Heart left ventricle (tissue), 16 donors: ENCODE measurements at regions not wholly inside any gene's neighbourhood (a gene's known extent, or its start where the extent isn't known, plus 50 kb on each side); places are given as distances from the start of the nearest gene placed in this dataset.
A peak's percentile ranks its signal among the peaks of the same experiment; 100 is the strongest.

Experiments used
- ATAC-seq, 4 donors: fragments of 200-7000 bp; cut with Tn5 transposase; one replicate each; pipeline ENCODE4 v1.9.1; 2020 to 2022; ENCODE audit warnings: moderate library complexity in 4 of 4, mild to moderate bottlenecking in 3 of 4, moderate number of reproducible peaks in 1 of 4
- DNase-seq, 5 donors: peaks; one replicate each; pipeline ENCODE4 v3.0.0-alpha.2; 2020
- H3K27ac ChIP-seq, 12 donors: fragments of 200-600 bp; sonication (generic) in 4 of 12; one replicate each; pipeline versions ENCODE4 v1.5.0 to v1.8.0; 2016 to 2022; ENCODE audit warnings: mild to moderate bottlenecking in 2 of 12
- H3K27me3 ChIP-seq, 9 donors: fragments of 200-600 bp; sonication (generic) in 2 of 9; one replicate each; pipeline versions ENCODE4 v1.5.1 to v1.8.0; 2016 to 2022; ENCODE audit warnings: mild to moderate bottlenecking in 3 of 9
- H3K36me3 ChIP-seq, 9 donors: fragments of 200-600 bp; sonication (generic) in 2 of 9; one replicate each; pipeline versions ENCODE4 v1.5.0 to v1.8.0; 2018 to 2022; ENCODE audit warnings: mild to moderate bottlenecking in 2 of 9
- H3K4me1 ChIP-seq, 12 donors: fragments of 200-600 bp; sonication (generic) in 4 of 12; one replicate each; pipeline versions ENCODE4 v1.5.0 to v1.8.0; 2016 to 2022; ENCODE audit warnings: mild to moderate bottlenecking in 3 of 12
- H3K4me3 ChIP-seq, 12 donors: fragments of 200-600 bp; sonication (generic) in 4 of 12; one replicate each; pipeline versions ENCODE4 v1.5.0 to v1.8.0; 2017 to 2022; ENCODE audit warnings: mild to moderate bottlenecking in 9 of 12, moderate library complexity in 4 of 12
- H3K9me3 ChIP-seq, 12 donors: fragments of 200-600 bp; sonication (generic) in 4 of 12; one replicate each; pipeline versions ENCODE4 v1.5.0 to v1.8.0; 2016 to 2022; ENCODE audit warnings: mild to moderate bottlenecking in 1 of 12
- POLR2A ChIP-seq, 2 donors: fragments of 450-650 bp; IDR thresholded peaks; one replicate each; pipeline ENCODE4 v1.6.1; 2017; ENCODE audit warnings: antibody characterized with exemption in 2 of 2, mild to moderate bottlenecking in 2 of 2, moderate library complexity in 2 of 2
- WGBS, 4 donors: extraction: QIAGEN DNeasy Blood & Tissue Kit in 2 of 4; methylation state at CpG; one replicate each; pipeline versions ENCODE4 v1.1.5 to v1.1.7; 2013 to 2018; 5-methylcytosine and 5-hydroxymethylcytosine counted together
- intact Hi-C, 10 donors: fragments of 100-400 bp; cut with DNase I; formaldehyde crosslinking; loops; one replicate each; pipeline versions ENCODE4 v1.11.1 to v1.14.2; 2022
- TF ChIP-seq, protein P1 (sequence below), 12 donors: fragments of 200-600 bp; sonication (generic) in 4 of 12; IDR thresholded peaks; one replicate each; pipeline versions ENCODE4 v1.5.0 to v1.8.0; 2018 to 2022; ENCODE audit warnings: antibody characterized with exemption in 12 of 12, mild to moderate bottlenecking in 5 of 12
- donor health status: ischemic (EF 13 %, LVEDD 7.1; RV severe dilation, severe dysfunction).
- donor health status: healthy with polysubstance abuse.
- donor health status: DM: no; HTN: yes; CAD: no.
- donor health status: DM: no; HTN: no; CAD: no.
- donor health status: ischemic (EF 25% LVEDD 6.9; RV normal size, moderate dysfunction).
- donor health status: ischemic (EF 25% LVEDD 5.7; RV mildly dilated, moderate dysfunction).
- donor health status: healthy.
- donor health status: DM: yes; HTN: yes; CAD: no.
- donor health status: ischemic (EF 35%, LVEDD 5.7; RV mildly dilated, moderate dysfunction).
- donor health status: nonischemic (EF 11% LVEDD 7.7; RV severe dilation, severe dysfunction).
- donor health status: DM: yes; HTN: yes; CAD: no.
- donor health status: PGD.
- donor health status: ischemic (EF 29% LVEDD 5.4; RV normal size, mild dysfunction).
- donor health status: nonischemic (EF 23%, LVEDD 6.1; RV moderate dilation, normal function).

DNA sequence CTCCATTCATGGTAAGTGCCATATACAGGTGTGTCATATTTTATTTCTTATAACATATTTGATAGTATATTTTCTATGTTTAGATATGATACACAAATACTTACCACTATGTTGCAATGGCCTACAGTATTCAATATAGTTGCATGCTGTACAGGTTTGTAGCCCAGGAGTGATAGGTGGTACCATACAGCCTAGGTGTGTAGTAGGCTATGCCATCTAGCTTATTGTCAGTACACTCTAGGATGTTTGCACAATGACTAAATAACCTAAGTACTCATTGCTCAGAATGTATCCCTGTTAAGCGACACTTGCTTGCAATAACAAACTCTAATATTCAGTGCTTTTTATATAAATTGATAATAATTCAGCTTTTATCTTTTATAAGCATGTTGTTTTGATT, 563.1 kb upstream of the LINC00305 start:
- Histone ChIP-seq H3K9me3 (no peaks in the 10 kb centered on the region), H3K27me3 (no peaks in the 10 kb centered on the region), H3K4me1 (no peaks in the 10 kb centered on the region), H3K36me3 (no peaks in the 10 kb centered on the region), H3K27ac (no peak overlapping the region), H3K4me3 (no peak overlapping the region)
- WGBS, 4 donors: 89 to 100% (median 96%) methylated on average over 1 of the region's 1 CpG
- TF ChIP-seq, protein P1, sequence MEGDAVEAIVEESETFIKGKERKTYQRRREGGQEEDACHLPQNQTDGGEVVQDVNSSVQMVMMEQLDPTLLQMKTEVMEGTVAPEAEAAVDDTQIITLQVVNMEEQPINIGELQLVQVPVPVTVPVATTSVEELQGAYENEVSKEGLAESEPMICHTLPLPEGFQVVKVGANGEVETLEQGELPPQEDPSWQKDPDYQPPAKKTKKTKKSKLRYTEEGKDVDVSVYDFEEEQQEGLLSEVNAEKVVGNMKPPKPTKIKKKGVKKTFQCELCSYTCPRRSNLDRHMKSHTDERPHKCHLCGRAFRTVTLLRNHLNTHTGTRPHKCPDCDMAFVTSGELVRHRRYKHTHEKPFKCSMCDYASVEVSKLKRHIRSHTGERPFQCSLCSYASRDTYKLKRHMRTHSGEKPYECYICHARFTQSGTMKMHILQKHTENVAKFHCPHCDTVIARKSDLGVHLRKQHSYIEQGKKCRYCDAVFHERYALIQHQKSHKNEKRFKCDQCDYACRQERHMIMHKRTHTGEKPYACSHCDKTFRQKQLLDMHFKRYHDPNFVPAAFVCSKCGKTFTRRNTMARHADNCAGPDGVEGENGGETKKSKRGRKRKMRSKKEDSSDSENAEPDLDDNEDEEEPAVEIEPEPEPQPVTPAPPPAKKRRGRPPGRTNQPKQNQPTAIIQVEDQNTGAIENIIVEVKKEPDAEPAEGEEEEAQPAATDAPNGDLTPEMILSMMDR (IDR thresholded peaks at IDR 0.05): no peak
- TF ChIP-seq POLR2A (IDR thresholded peaks at IDR 0.05): no peak
- DNase-seq: no peak
- intact Hi-C loops: no loop called here
- ATAC-seq: no peak

DNA sequence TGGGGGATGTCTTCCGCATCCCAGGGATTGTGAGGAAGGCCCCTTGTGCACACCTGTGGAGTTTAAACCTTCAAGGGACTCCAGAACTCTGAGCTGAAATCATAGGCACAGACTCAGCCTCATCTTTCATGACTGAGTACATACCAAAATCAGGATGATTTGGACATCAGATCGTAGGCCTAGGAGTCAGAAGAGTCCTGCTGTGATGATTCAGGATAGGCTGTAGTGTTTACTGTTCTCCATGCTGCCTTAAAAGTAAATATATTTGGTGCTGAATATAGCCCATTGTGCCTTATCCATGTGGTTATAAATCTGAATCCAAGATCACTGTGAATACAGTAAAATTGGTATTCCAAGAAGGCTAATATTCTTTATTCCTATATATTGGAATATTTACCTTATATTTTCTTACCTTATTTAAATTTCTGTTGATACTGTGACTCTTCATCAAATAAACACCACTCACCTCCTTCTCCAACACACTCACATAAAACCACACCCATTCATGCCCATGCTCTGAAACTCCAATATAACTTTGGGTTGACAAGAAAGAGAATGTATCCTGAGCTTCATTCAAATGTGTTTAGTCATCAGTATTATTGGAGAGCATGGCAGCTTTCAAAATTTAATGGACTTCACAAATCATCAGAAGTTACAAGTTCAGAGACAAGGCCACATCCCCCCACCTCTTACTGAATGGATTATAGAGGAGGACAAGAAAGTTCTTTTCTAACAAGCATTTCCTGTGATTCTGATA, 561.4 kb upstream of the LINC00305 start:
- 84 to 93% (median 87%) methylated on average over 2 of the region's 2 CpGs for WGBS, 4 donors
- Histone ChIP-seq H3K4me3 (no peak overlapping the region), H3K36me3 (no peaks in the 10 kb centered on the region), H3K27ac (no peak overlapping the region), H3K4me1 (no peaks in the 10 kb centered on the region), H3K9me3 (no peaks in the 10 kb centered on the region), H3K27me3 (no peaks in the 10 kb centered on the region)
- DNase-seq: no peak
- intact Hi-C loops: no loop called here
- no peak for ATAC-seq
- TF ChIP-seq, protein P1 (IDR thresholded peaks at IDR 0.05): no peak

DNA sequence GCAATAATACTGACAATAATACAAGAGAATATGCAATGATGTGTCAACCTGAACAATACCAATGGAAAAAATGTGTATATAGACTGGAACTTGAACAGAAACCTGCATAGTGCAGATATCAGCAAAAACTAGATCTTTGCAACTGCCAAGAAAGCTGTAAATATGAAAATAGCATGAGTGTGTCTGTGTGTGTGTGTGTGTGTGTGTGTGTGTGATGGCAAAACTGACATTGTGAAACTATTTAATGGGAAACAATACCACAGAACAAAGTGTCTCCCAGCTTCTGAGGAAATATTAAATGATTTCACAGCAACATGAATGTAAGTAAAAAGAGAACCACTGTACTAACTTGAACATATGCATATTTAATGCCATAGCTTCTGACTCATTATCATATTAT, 558.2 kb upstream of the LINC00305 start:
- ATAC-seq: peak in 1 of 4 donors; percentile 38
- intact Hi-C loops: no loop called here
- no peaks in the 10 kb centered on the region for H3K36me3 ChIP-seq
- H3K4me3 ChIP-seq: no peak overlapping the region
- no peaks in the 10 kb centered on the region for H3K4me1 ChIP-seq
- H3K27me3 ChIP-seq: no peaks in the 10 kb centered on the region
- no peak overlapping the region for H3K27ac ChIP-seq
- TF ChIP-seq POLR2A (IDR thresholded peaks at IDR 0.05): no peak
- TF ChIP-seq, protein P1 (IDR thresholded peaks at IDR 0.05): no peak
- no peaks in the 10 kb centered on the region for H3K9me3 ChIP-seq
- no peak for DNase-seq

DNA sequence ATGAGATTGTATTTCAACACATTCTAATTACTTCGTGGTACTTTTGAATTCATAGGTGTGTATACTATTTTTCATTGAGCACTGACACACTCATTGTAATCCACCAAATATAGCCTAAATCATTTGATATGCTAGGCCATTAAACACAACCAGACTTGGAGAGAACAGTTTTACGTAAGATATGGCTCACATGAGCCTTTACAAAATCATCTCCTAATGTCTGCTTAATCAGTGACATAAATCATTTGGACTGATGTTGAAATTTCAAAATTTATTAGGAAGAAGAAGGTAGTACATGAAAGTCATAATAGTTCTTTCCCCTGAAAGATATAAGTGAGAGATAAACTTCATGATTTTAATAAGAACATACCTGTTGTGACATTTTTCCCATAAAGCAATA, 550.2 kb upstream of the LINC00305 start:
- WGBS, 4 donors: 84 to 94% (median 88%) methylated on average over 2 of the region's 2 CpGs
- ATAC-seq (no peak), DNase-seq (no peak)
- Histone ChIP-seq H3K27me3 (no peaks in the 10 kb centered on the region), H3K27ac (no peak overlapping the region), H3K36me3 (no peaks in the 10 kb centered on the region), H3K9me3 (no peaks in the 10 kb centered on the region), H3K4me3 (no peak overlapping the region), H3K4me1 (no peaks in the 10 kb centered on the region)
- no peak for TF ChIP-seq POLR2A (IDR thresholded peaks at IDR 0.05)
- intact Hi-C loops: no loop called here
